Dendritic cell treated with granulocyte-macrophage colony-stimulating factor and Interleukin-4, amounts not matched to agents 40 ng/mL and 50 ng/mL, for 4 days (primary cell): ENCODE measurements at regions not wholly inside any gene's neighbourhood (a gene's known extent, or its start where the extent isn't known, plus 50 kb on each side); places are given as distances from the start of the nearest gene placed in this dataset.

Experiments used
- H3K27ac Mint-ChIP-seq: one replicate; pipeline ENCODE4 v1.8.0; 2022; ENCODE audit warnings: mild to moderate bottlenecking, mixed read lengths
- H3K27me3 Mint-ChIP-seq: one replicate; pipeline ENCODE4 v1.8.0; 2022; ENCODE audit warnings: mild to moderate bottlenecking, mixed read lengths
- H3K36me3 Mint-ChIP-seq: one replicate; pipeline ENCODE4 v1.8.0; 2022; ENCODE audit warnings: low read depth, mixed read lengths
- H3K4me1 Mint-ChIP-seq: one replicate; pipeline ENCODE4 v1.8.0; 2022; ENCODE audit warnings: low read depth, mixed read lengths
- H3K4me3 Mint-ChIP-seq: one replicate; pipeline ENCODE4 v1.8.0; 2022; ENCODE audit warnings: mild to moderate bottlenecking, moderate library complexity, mixed read lengths
- H3K9me3 Mint-ChIP-seq: one replicate; pipeline ENCODE4 v1.8.0; 2022; ENCODE audit warnings: mixed read lengths
- intact Hi-C: fragments of 100-400 bp; cut with micrococcal nuclease; formaldehyde crosslinking; loops from one replicate; pipeline ENCODE4 v1.15.0; 2022

- intact Hi-C loops = no loop called here
- Mint-ChIP-seq H3K9me3 (no peaks in the 10 kb centered on the region), H3K36me3 (no peaks in the 10 kb centered on the region), H3K4me1 (no peaks in the 10 kb centered on the region), H3K27ac (no peak overlapping the region), H3K4me3 (no peak overlapping the region), H3K27me3 (no peaks in the 10 kb centered on the region)
Observed at GRCh38 chr2:181138816-181139215, 158.4 kb downstream of the UBE2E3 start.

- intact Hi-C loops = no loop called here
- Mint-ChIP-seq H3K9me3 (peaks cover under 1% of the 10 kb centered on the region), H3K27ac (no peak overlapping the region), H3K36me3 (no peaks in the 10 kb centered on the region), H3K27me3 (no peaks in the 10 kb centered on the region), H3K4me1 (no peaks in the 10 kb centered on the region), H3K4me3 (no peak overlapping the region)
Observed at GRCh38 chr2:181139831-181140230, 159.4 kb downstream of the UBE2E3 start.

GRCh38 chr2:181140414-181140813 is 160.0 kb downstream of the UBE2E3 start:
- H3K27me3 Mint-ChIP-seq = no peaks in the 10 kb centered on the region
- H3K4me3 Mint-ChIP-seq = no peak overlapping the region

GRCh38 chr2:181140928-181141327 is 160.5 kb downstream of the UBE2E3 start:
- Mint-ChIP-seq H3K36me3 (no peaks in the 10 kb centered on the region), H3K4me1 (no peaks in the 10 kb centered on the region), H3K27ac (no peak overlapping the region), H3K4me3 (no peak overlapping the region), H3K27me3 (no peaks in the 10 kb centered on the region), H3K9me3 (peaks cover 8% of the 10 kb centered on the region)
- intact Hi-C loops = no loop called here

More at GRCh38 chr2:181140414-181140813, 160.0 kb downstream of the UBE2E3 start:
- Mint-ChIP-seq H3K4me1 (no peaks in the 10 kb centered on the region), H3K27ac (no peak overlapping the region), H3K9me3 (peaks cover 6% of the 10 kb centered on the region), H3K36me3 (no peaks in the 10 kb centered on the region)
- intact Hi-C loops = no loop called here

GRCh38 chr2:181141676-181142075 is 161.3 kb downstream of the UBE2E3 start:
- no peak overlapping the region for H3K4me3 Mint-ChIP-seq

GRCh38 chr2:181142514-181142913 is 162.1 kb downstream of the UBE2E3 start:
- H3K27me3 Mint-ChIP-seq = no peaks in the 10 kb centered on the region
- H3K4me3 Mint-ChIP-seq = no peak overlapping the region
- intact Hi-C loops = no loop called here
- no peak overlapping the region for H3K27ac Mint-ChIP-seq
- peaks cover 8% of the 10 kb centered on the region for H3K9me3 Mint-ChIP-seq
- H3K4me1 Mint-ChIP-seq = no peaks in the 10 kb centered on the region
- no peaks in the 10 kb centered on the region for H3K36me3 Mint-ChIP-seq

More at GRCh38 chr2:181141676-181142075, 161.3 kb downstream of the UBE2E3 start:
- Mint-ChIP-seq H3K27me3 (no peaks in the 10 kb centered on the region), H3K36me3 (no peaks in the 10 kb centered on the region), H3K9me3 (peaks cover 8% of the 10 kb centered on the region), H3K27ac (no peak overlapping the region), H3K4me1 (no peaks in the 10 kb centered on the region)
- intact Hi-C loops = no loop called here

GRCh38 chr2:181143790-181144300 is 163.4 kb downstream of the UBE2E3 start:
- peaks cover 8% of the 10 kb centered on the region for H3K9me3 Mint-ChIP-seq
- H3K27ac Mint-ChIP-seq = no peak overlapping the region
- no peak overlapping the region for H3K4me3 Mint-ChIP-seq
- no peaks in the 10 kb centered on the region for H3K4me1 Mint-ChIP-seq
- intact Hi-C loops = no loop called here
- H3K27me3 Mint-ChIP-seq = no peaks in the 10 kb centered on the region
- H3K36me3 Mint-ChIP-seq = no peaks in the 10 kb centered on the region

GRCh38 chr2:181145645-181146044 is 165.2 kb downstream of the UBE2E3 start:
- H3K4me1 Mint-ChIP-seq = no peaks in the 10 kb centered on the region
- H3K9me3 Mint-ChIP-seq = peaks cover 8% of the 10 kb centered on the region
- H3K27ac Mint-ChIP-seq = no peak overlapping the region
- H3K27me3 Mint-ChIP-seq = no peaks in the 10 kb centered on the region
- H3K36me3 Mint-ChIP-seq = no peaks in the 10 kb centered on the region
- no peak overlapping the region for H3K4me3 Mint-ChIP-seq
- intact Hi-C loops = no loop called here

- peaks cover 8% of the 10 kb centered on the region for H3K9me3 Mint-ChIP-seq
- intact Hi-C loops = no loop called here
- H3K27me3 Mint-ChIP-seq = no peaks in the 10 kb centered on the region
- H3K27ac Mint-ChIP-seq = no peak overlapping the region
- no peak overlapping the region for H3K4me3 Mint-ChIP-seq
- H3K36me3 Mint-ChIP-seq = no peaks in the 10 kb centered on the region
- H3K4me1 Mint-ChIP-seq = no peaks in the 10 kb centered on the region
Observed at GRCh38 chr2:181146171-181146570, 165.8 kb downstream of the UBE2E3 start.

GRCh38 chr2:181149056-181149455 is 168.7 kb downstream of the UBE2E3 start:
- no peak overlapping the region for H3K4me3 Mint-ChIP-seq
- no peaks in the 10 kb centered on the region for H3K36me3 Mint-ChIP-seq
- H3K9me3 Mint-ChIP-seq = peaks cover 8% of the 10 kb centered on the region
- H3K27ac Mint-ChIP-seq = no peak overlapping the region
- intact Hi-C loops = no loop called here
- peaks cover 4% of the 10 kb centered on the region for H3K4me1 Mint-ChIP-seq
- no peaks in the 10 kb centered on the region for H3K27me3 Mint-ChIP-seq

- H3K4me3 Mint-ChIP-seq = no peak overlapping the region
- H3K4me1 Mint-ChIP-seq = peaks cover 4% of the 10 kb centered on the region
- no peaks in the 10 kb centered on the region for H3K27me3 Mint-ChIP-seq
- H3K27ac Mint-ChIP-seq = no peak overlapping the region
- H3K36me3 Mint-ChIP-seq = no peaks in the 10 kb centered on the region
- intact Hi-C loops = no loop called here
- peaks cover 10% of the 10 kb centered on the region for H3K9me3 Mint-ChIP-seq
Observed at GRCh38 chr2:181152226-181152625, 171.8 kb downstream of the UBE2E3 start.

- Mint-ChIP-seq H3K9me3 (peaks cover 10% of the 10 kb centered on the region), H3K4me3 (no peak overlapping the region), H3K27ac (no peak overlapping the region), H3K27me3 (no peaks in the 10 kb centered on the region), H3K36me3 (no peaks in the 10 kb centered on the region), H3K4me1 (peaks cover 4% of the 10 kb centered on the region)
- intact Hi-C loops = no loop called here
Observed at GRCh38 chr2:181152701-181153100, 172.3 kb downstream of the UBE2E3 start.

GRCh38 chr2:181153886-181154285 is 173.5 kb downstream of the UBE2E3 start:
- intact Hi-C loops = no loop called here
- H3K36me3 Mint-ChIP-seq = no peaks in the 10 kb centered on the region
- H3K4me3 Mint-ChIP-seq = no peak overlapping the region
- no peaks in the 10 kb centered on the region for H3K27me3 Mint-ChIP-seq
- peaks cover 10% of the 10 kb centered on the region for H3K9me3 Mint-ChIP-seq
- H3K27ac Mint-ChIP-seq = no peak overlapping the region
- peaks cover 4% of the 10 kb centered on the region for H3K4me1 Mint-ChIP-seq

GRCh38 chr2:181157326-181157725 is 176.9 kb downstream of the UBE2E3 start:
- Mint-ChIP-seq H3K27me3 (no peaks in the 10 kb centered on the region), H3K4me1 (peaks cover 4% of the 10 kb centered on the region), H3K4me3 (no peak overlapping the region), H3K36me3 (no peaks in the 10 kb centered on the region), H3K27ac (no peak overlapping the region), H3K9me3 (peaks cover 10% of the 10 kb centered on the region)
- intact Hi-C loops = no loop called here

- Mint-ChIP-seq H3K4me1 (peaks cover 4% of the 10 kb centered on the region), H3K27ac (no peak overlapping the region), H3K9me3 (peaks cover 10% of the 10 kb centered on the region), H3K27me3 (no peaks in the 10 kb centered on the region), H3K4me3 (no peak overlapping the region), H3K36me3 (no peaks in the 10 kb centered on the region)
- intact Hi-C loops = no loop called here
Observed at GRCh38 chr2:181158427-181158826, 178.0 kb downstream of the UBE2E3 start.
